GM18951 (cell line): ENCODE measurements at regions not wholly inside any gene's neighbourhood (a gene's known extent, or its start where the extent isn't known, plus 50 kb on each side); places are given as distances from the start of the nearest gene placed in this dataset.

Experiments
- POLR2A ChIP-seq: IDR thresholded peaks from 4 replicates; pipeline ENCODE4 v1.6.1; 2011; ENCODE audit warnings: mild to moderate bottlenecking; ENCODE audit not compliant: insufficient read length, insufficient read depth; ENCODE audit errors: extremely low read depth
- in situ Hi-C: fragments of 300-500 bp; cut with MboI; formaldehyde crosslinking; loops from one replicate; pipeline ENCODE4 v1.12.0; 2022; ENCODE audit warnings: low sequenced_read_pairs, mixed read lengths, inconsistent platforms; ENCODE audit not compliant: unreplicated experiment

- in situ Hi-C loops: no loop called here
- TF ChIP-seq POLR2A: no peak
These were observed 84.4 kb upstream of the STK26 start for GRCh38 chrX:131938749-131939148.

GRCh38 chrX:131942034-131942433 is 81.1 kb upstream of the STK26 start:
- in situ Hi-C loops: no loop called here
- TF ChIP-seq POLR2A: no peak

- in situ Hi-C loops: no loop called here
- no peak for TF ChIP-seq POLR2A
These were observed 77.9 kb upstream of the STK26 start for GRCh38 chrX:131944936-131945902.

- TF ChIP-seq POLR2A: no peak
- in situ Hi-C loops: no loop called here
These were observed 71.9 kb upstream of the STK26 start for GRCh38 chrX:131951166-131951565.

- no peak for TF ChIP-seq POLR2A
- in situ Hi-C loops: no loop called here
These were observed 67.9 kb upstream of the STK26 start for GRCh38 chrX:131955099-131955777.

- TF ChIP-seq POLR2A: no peak
- in situ Hi-C loops: no loop called here
These were observed 64.4 kb upstream of the STK26 start for GRCh38 chrX:131958724-131959123.

GRCh38 chrX:131970347-131970746 is 52.8 kb upstream of the STK26 start:
- in situ Hi-C loops: no loop called here
- TF ChIP-seq POLR2A: no peak
